ENCODE measurements at regions not wholly inside any gene's neighbourhood (a gene's known extent, or its start where the extent isn't known, plus 50 kb on each side); places are given as distances from the start of the nearest gene placed in this dataset.

- Histone ChIP-seq H3K36me3 (ENCODE audit: control insufficient read depth, insufficient read depth, low read length) (no peaks in the 10 kb centered on the region), H3K27me3 (ENCODE audit: control insufficient read depth, insufficient read depth, low read length) (no peaks in the 10 kb centered on the region), H3K27ac (ENCODE audit: low read length) (no peak overlapping the region), H3K4me1 (ENCODE audit: control insufficient read depth, insufficient read depth, low read length) (no peaks in the 10 kb centered on the region), H3K4me3 (ENCODE audit: low read length) (no peak overlapping the region), H3K9me3 (ENCODE audit: control insufficient read depth, insufficient read depth, low read length) (no peaks in the 10 kb centered on the region)
- no CpG with 5 or more reads among the region's 2 CpGs for WGBS (ENCODE audit: insufficient coverage, insufficient read length)
- DNase-seq (ENCODE audit: low read depth, low spot score): no peak
Measured at GRCh38 chr13:108566413-108567170, 62.8 kb upstream of the MYO16 start.

DNA sequence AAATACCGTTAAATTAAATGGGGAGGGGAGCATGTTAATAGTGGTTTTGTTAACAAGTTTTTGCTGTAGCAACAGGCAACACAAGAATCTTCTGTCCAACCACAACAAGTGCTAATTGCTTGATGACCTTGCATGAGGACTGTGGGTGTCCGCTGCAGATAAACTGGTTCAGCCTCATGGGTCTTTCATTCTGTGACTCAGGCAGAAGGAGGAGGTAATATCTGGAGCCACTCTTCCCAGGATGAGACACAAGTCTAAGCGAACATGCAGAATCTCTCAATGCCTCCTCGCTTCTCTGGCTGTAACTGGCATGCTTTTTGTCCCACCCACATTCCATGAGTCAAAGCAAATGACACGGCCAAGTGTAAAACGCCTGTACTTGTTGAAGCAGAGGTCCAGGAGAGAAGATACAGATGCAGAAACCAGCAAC is 56.6 kb upstream of the MYO16 start:
- no peaks in the 10 kb centered on the region for H3K9me3 ChIP-seq (ENCODE audit: control insufficient read depth, insufficient read depth, low read length)
- no peak overlapping the region for H3K4me3 ChIP-seq (ENCODE audit: low read length)
- H3K27me3 ChIP-seq (ENCODE audit: control insufficient read depth, insufficient read depth, low read length): no peaks in the 10 kb centered on the region
- H3K27ac ChIP-seq (ENCODE audit: low read length): no peak overlapping the region
- H3K36me3 ChIP-seq (ENCODE audit: control insufficient read depth, insufficient read depth, low read length): no peaks in the 10 kb centered on the region
- WGBS (ENCODE audit: insufficient coverage, insufficient read length): no CpG with 5 or more reads among the region's 6 CpGs
- no peak for DNase-seq (ENCODE audit: low read depth, low spot score)
- H3K4me1 ChIP-seq (ENCODE audit: control insufficient read depth, insufficient read depth, low read length): no peaks in the 10 kb centered on the region

DNA sequence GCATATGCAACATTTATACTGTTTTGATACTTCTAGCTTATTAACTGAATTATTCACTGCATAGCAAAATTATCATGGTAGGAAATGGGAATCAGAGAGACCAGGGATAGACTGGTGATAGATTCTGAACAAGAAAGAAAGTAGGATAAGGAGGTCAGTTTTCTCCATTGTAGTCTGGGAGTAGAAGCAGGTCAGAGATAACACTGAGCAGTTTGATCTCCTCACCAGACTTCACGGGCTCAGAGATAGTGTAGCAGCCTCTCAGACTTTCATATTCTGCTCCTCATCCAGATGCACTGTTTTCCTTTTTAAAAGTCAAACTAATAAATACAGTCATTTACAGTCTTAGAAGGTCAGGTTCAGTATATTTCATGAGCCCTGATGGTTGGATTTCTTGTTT is 56.0 kb upstream of the MYO16 start:
- H3K27me3 ChIP-seq (ENCODE audit: control insufficient read depth, insufficient read depth, low read length): no peaks in the 10 kb centered on the region
- WGBS (ENCODE audit: insufficient coverage, insufficient read length): no CpG with 5 or more reads among the region's 1 CpG
- no peak for DNase-seq (ENCODE audit: low read depth, low spot score)

DNA sequence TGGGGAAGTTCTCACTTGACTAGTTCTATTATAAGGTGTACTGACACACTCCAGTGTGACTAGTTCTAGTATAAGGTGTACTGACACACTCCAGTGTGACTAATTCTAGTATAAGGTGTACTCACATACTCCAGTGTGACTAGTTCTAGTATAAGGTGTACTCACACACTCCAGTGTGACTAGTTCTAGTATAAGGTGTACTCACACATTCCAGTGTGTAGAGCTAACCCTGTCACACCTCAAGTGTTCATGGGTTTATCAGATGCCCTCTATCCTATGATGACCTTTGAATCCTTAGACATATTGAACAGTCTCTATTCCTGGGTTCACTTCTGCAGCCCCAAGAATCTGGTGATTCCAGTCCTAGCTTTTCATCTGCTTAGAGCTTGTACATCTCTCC is 54.6 kb upstream of the MYO16 start:
- DNase-seq (ENCODE audit: low read depth, low spot score): no peak
- H3K4me1 ChIP-seq (ENCODE audit: control insufficient read depth, insufficient read depth, low read length): no peaks in the 10 kb centered on the region
- H3K27me3 ChIP-seq (ENCODE audit: control insufficient read depth, insufficient read depth, low read length): no peaks in the 10 kb centered on the region
- H3K9me3 ChIP-seq (ENCODE audit: control insufficient read depth, insufficient read depth, low read length): no peaks in the 10 kb centered on the region
- no peak overlapping the region for H3K27ac ChIP-seq (ENCODE audit: low read length)
- no peaks in the 10 kb centered on the region for H3K36me3 ChIP-seq (ENCODE audit: control insufficient read depth, insufficient read depth, low read length)
- no peak overlapping the region for H3K4me3 ChIP-seq (ENCODE audit: low read length)

More for the DNA sequence above, 56.0 kb upstream of the MYO16 start:
- no peak overlapping the region for H3K27ac ChIP-seq (ENCODE audit: low read length)
- no peaks in the 10 kb centered on the region for H3K4me1 ChIP-seq (ENCODE audit: control insufficient read depth, insufficient read depth, low read length)
- no peaks in the 10 kb centered on the region for H3K9me3 ChIP-seq (ENCODE audit: control insufficient read depth, insufficient read depth, low read length)
- H3K36me3 ChIP-seq (ENCODE audit: control insufficient read depth, insufficient read depth, low read length): no peaks in the 10 kb centered on the region
- H3K4me3 ChIP-seq (ENCODE audit: low read length): no peak overlapping the region

DNA sequence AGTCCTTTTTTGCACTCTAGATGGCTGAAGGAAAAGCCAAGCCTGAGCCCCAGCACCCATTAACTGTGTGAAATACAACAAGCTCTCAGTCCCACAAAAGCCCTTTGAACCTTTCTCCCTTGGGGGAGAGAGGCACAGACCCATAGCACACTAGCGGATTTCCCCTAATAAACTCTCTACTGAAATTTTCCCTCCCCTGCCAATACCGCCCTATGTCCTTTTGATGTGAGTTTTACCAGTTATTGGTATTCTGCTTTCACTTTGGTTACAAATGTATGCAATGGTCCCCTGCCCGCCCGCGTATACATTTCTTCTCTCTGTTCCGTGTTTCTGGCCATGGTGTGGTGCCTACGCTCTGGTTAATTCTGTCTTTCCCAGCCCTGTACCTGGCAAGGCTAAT is 54.0 kb upstream of the MYO16 start:
- no peak overlapping the region for H3K27ac ChIP-seq (ENCODE audit: low read length)
- no CpG with 5 or more reads among the region's 7 CpGs for WGBS (ENCODE audit: insufficient coverage, insufficient read length)
- H3K4me3 ChIP-seq (ENCODE audit: low read length): no peak overlapping the region
- no peak for DNase-seq (ENCODE audit: low read depth, low spot score)
- no peaks in the 10 kb centered on the region for H3K36me3 ChIP-seq (ENCODE audit: control insufficient read depth, insufficient read depth, low read length)
- H3K9me3 ChIP-seq (ENCODE audit: control insufficient read depth, insufficient read depth, low read length): no peaks in the 10 kb centered on the region
- no peaks in the 10 kb centered on the region for H3K4me1 ChIP-seq (ENCODE audit: control insufficient read depth, insufficient read depth, low read length)
- no peaks in the 10 kb centered on the region for H3K27me3 ChIP-seq (ENCODE audit: control insufficient read depth, insufficient read depth, low read length)
